Heart left ventricle (tissue), 16 donors: ENCODE measurements at regions not wholly inside any gene's neighbourhood (a gene's known extent, or its start where the extent isn't known, plus 50 kb on each side); places are given as distances from the start of the nearest gene placed in this dataset.

ENCODE experiments used
- ATAC-seq, 4 donors: fragments of 200-7000 bp; cut with Tn5 transposase; one replicate each; pipeline ENCODE4 v1.9.1; 2020 to 2022; ENCODE audit warnings: moderate library complexity in 4 of 4, mild to moderate bottlenecking in 3 of 4, moderate number of reproducible peaks in 1 of 4
- DNase-seq, 5 donors: peaks; one replicate each; pipeline ENCODE4 v3.0.0-alpha.2; 2020
- H3K27ac ChIP-seq, 12 donors: fragments of 200-600 bp; sonication (generic) in 4 of 12; one replicate each; pipeline versions ENCODE4 v1.5.0 to v1.8.0; 2016 to 2022; ENCODE audit warnings: mild to moderate bottlenecking in 2 of 12
- H3K27me3 ChIP-seq, 9 donors: fragments of 200-600 bp; sonication (generic) in 2 of 9; one replicate each; pipeline versions ENCODE4 v1.5.1 to v1.8.0; 2016 to 2022; ENCODE audit warnings: mild to moderate bottlenecking in 3 of 9
- H3K36me3 ChIP-seq, 9 donors: fragments of 200-600 bp; sonication (generic) in 2 of 9; one replicate each; pipeline versions ENCODE4 v1.5.0 to v1.8.0; 2018 to 2022; ENCODE audit warnings: mild to moderate bottlenecking in 2 of 9
- H3K4me1 ChIP-seq, 12 donors: fragments of 200-600 bp; sonication (generic) in 4 of 12; one replicate each; pipeline versions ENCODE4 v1.5.0 to v1.8.0; 2016 to 2022; ENCODE audit warnings: mild to moderate bottlenecking in 3 of 12
- H3K4me3 ChIP-seq, 12 donors: fragments of 200-600 bp; sonication (generic) in 4 of 12; one replicate each; pipeline versions ENCODE4 v1.5.0 to v1.8.0; 2017 to 2022; ENCODE audit warnings: mild to moderate bottlenecking in 9 of 12, moderate library complexity in 4 of 12
- H3K9me3 ChIP-seq, 12 donors: fragments of 200-600 bp; sonication (generic) in 4 of 12; one replicate each; pipeline versions ENCODE4 v1.5.0 to v1.8.0; 2016 to 2022; ENCODE audit warnings: mild to moderate bottlenecking in 1 of 12
- CTCF ChIP-seq, 12 donors: fragments of 200-600 bp; sonication (generic) in 4 of 12; IDR thresholded peaks; one replicate each; pipeline versions ENCODE4 v1.5.0 to v1.8.0; 2018 to 2022; ENCODE audit warnings: antibody characterized with exemption in 12 of 12, mild to moderate bottlenecking in 5 of 12
- POLR2A ChIP-seq, 2 donors: fragments of 450-650 bp; IDR thresholded peaks; one replicate each; pipeline ENCODE4 v1.6.1; 2017; ENCODE audit warnings: antibody characterized with exemption in 2 of 2, mild to moderate bottlenecking in 2 of 2, moderate library complexity in 2 of 2
- WGBS, 4 donors: extraction: QIAGEN DNeasy Blood & Tissue Kit in 2 of 4; methylation state at CpG; one replicate each; pipeline versions ENCODE4 v1.1.5 to v1.1.7; 2013 to 2018; 5-methylcytosine and 5-hydroxymethylcytosine counted together
- intact Hi-C, 10 donors: fragments of 100-400 bp; cut with DNase I; formaldehyde crosslinking; loops; one replicate each; pipeline versions ENCODE4 v1.11.1 to v1.14.2; 2022
- donor health status: ischemic (EF 13 %, LVEDD 7.1; RV severe dilation, severe dysfunction).
- donor health status: healthy with polysubstance abuse.
- donor health status: DM: no; HTN: yes; CAD: no.
- donor health status: DM: no; HTN: no; CAD: no.
- donor health status: ischemic (EF 25% LVEDD 6.9; RV normal size, moderate dysfunction).
- donor health status: ischemic (EF 25% LVEDD 5.7; RV mildly dilated, moderate dysfunction).
- donor health status: healthy.
- donor health status: DM: yes; HTN: yes; CAD: no.
- donor health status: ischemic (EF 35%, LVEDD 5.7; RV mildly dilated, moderate dysfunction).
- donor health status: nonischemic (EF 11% LVEDD 7.7; RV severe dilation, severe dysfunction).
- donor health status: DM: yes; HTN: yes; CAD: no.
- donor health status: PGD.
- donor health status: ischemic (EF 29% LVEDD 5.4; RV normal size, mild dysfunction).
- donor health status: nonischemic (EF 23%, LVEDD 6.1; RV moderate dilation, normal function).

- 20 to 34% (median 23%) methylated on average over 6 of the region's 6 CpGs for WGBS, 4 donors
- no peak overlapping the region for H3K4me3 ChIP-seq
- no peak for DNase-seq
- TF ChIP-seq POLR2A (IDR thresholded peaks at IDR 0.05) (no peak), CTCF (IDR thresholded peaks at IDR 0.05) (no peak)
- intact Hi-C loops: no loop called here
- no peaks in the 10 kb centered on the region for H3K36me3 ChIP-seq
- H3K9me3 ChIP-seq: no peaks in the 10 kb centered on the region
- no peaks in the 10 kb centered on the region for H3K4me1 ChIP-seq
- no peak for ATAC-seq
- no peak overlapping the region for H3K27ac ChIP-seq
- H3K27me3 ChIP-seq: peaks cover 0 to 60% (median 19%) of the 10 kb centered on the region in 9 donors
Measured at GRCh38 chr5:3101561-3101960, 350.1 kb upstream of the IRX2 start.

- no peaks in the 10 kb centered on the region for H3K9me3 ChIP-seq
- H3K27ac ChIP-seq: no peak overlapping the region
- intact Hi-C loops: no loop called here
- H3K36me3 ChIP-seq: no peaks in the 10 kb centered on the region
- H3K27me3 ChIP-seq: peaks cover 0 to 60% (median 19%) of the 10 kb centered on the region in 9 donors
- no peak for ATAC-seq
- no peak overlapping the region for H3K4me3 ChIP-seq
- H3K4me1 ChIP-seq: no peaks in the 10 kb centered on the region
- DNase-seq: no peak
- TF ChIP-seq POLR2A (IDR thresholded peaks at IDR 0.05): no peak
- no peak for TF ChIP-seq CTCF (IDR thresholded peaks at IDR 0.05)
- 32 to 54% (median 47%) methylated on average over 9 to 14 of the region's 14 CpGs for WGBS, 4 donors
Measured at GRCh38 chr5:3100921-3101551, 349.6 kb upstream of the IRX2 start.

- no peak for DNase-seq
- Histone ChIP-seq H3K36me3 (no peaks in the 10 kb centered on the region), H3K27me3 (peaks cover 0 to 52% (median 18%) of the 10 kb centered on the region in 9 donors), H3K9me3 (no peaks in the 10 kb centered on the region), H3K27ac (no peak overlapping the region), H3K4me3 (no peak overlapping the region), H3K4me1 (no peaks in the 10 kb centered on the region)
- WGBS, 4 donors: 68 to 76% (median 72%) methylated on average over 6 of the region's 6 CpGs
- ATAC-seq: no peak
- TF ChIP-seq POLR2A (IDR thresholded peaks at IDR 0.05): no peak
- no peak for TF ChIP-seq CTCF (IDR thresholded peaks at IDR 0.05)
- intact Hi-C loops: no loop called here
Measured at GRCh38 chr5:3099954-3100353, 348.5 kb upstream of the IRX2 start.

- intact Hi-C loops: no loop called here
- H3K4me3 ChIP-seq: no peak overlapping the region
- no peak for ATAC-seq
- no peak for DNase-seq
- 78 to 88% (median 83%) methylated on average over 14 of the region's 14 CpGs for WGBS, 4 donors
- no peaks in the 10 kb centered on the region for H3K36me3 ChIP-seq
- peaks cover 0 to 47% (median 14%) of the 10 kb centered on the region in 9 donors for H3K27me3 ChIP-seq
- no peaks in the 10 kb centered on the region for H3K4me1 ChIP-seq
- no peaks in the 10 kb centered on the region for H3K9me3 ChIP-seq
- no peak overlapping the region for H3K27ac ChIP-seq
- TF ChIP-seq POLR2A (IDR thresholded peaks at IDR 0.05) (no peak), CTCF (IDR thresholded peaks at IDR 0.05) (no peak)
Measured at GRCh38 chr5:3099526-3099925, 348.0 kb upstream of the IRX2 start.
